IMR-90 (cell line): ENCODE measurements at regions not wholly inside any gene's neighbourhood (a gene's known extent, or its start where the extent isn't known, plus 50 kb on each side); places are given as distances from the start of the nearest gene placed in this dataset.

Source experiments
- ATAC-seq: fragments of 200-7000 bp; cut with Tn5 transposase; 2 replicates; pipeline ENCODE4 v1.9.1; 2020; ENCODE audit warnings: low read depth, mild to moderate bottlenecking, moderate library complexity
- BruUV-seq: library from RNA; stranded (reverse); fragments of 400-500 nt; replicated peaks from 2 replicates; lab custom pipeline; 2021; lab: Mats Ljungman, UMichigan
- CTCF ChIA-PET: fragments of 300-600 bp; formaldehyde crosslinking; extraction: SDS; loops from one replicate; lab custom pipeline; 2021; ENCODE audit warnings: antibody characterized with exemption; lab: Yijun Ruan, JAX
- POLR2A ChIA-PET: fragments of 300-600 bp; sonication (Branson Sonifier 250); formaldehyde crosslinking; loops from one replicate; lab custom pipeline; 2022; ENCODE audit warnings: antibody characterized with exemption; ENCODE audit not compliant: unreplicated experiment; lab: Charles Lee
- DNase-seq: peaks from one replicate; pipeline ENCODE4 v3.0.0; 2013
- H2AFZ ChIP-seq: replicated peaks from 2 replicates; pipeline ENCODE3; 2013; ENCODE audit warnings: low read length, mild to moderate bottlenecking; ENCODE audit not compliant: poor library complexity
- H2AK5ac ChIP-seq: 2 replicates; pipeline ENCODE4 v1.6.1; 2013; ENCODE audit warnings: low read depth, low read length, inconsistent platforms
- H2AK9ac ChIP-seq: replicated peaks from 2 replicates; pipeline ENCODE3; 2013; ENCODE audit warnings: mild to moderate bottlenecking, low read depth, low read length, moderate library complexity; ENCODE audit not compliant: poor library complexity
- H2BK120ac ChIP-seq: 2 replicates; pipeline ENCODE4 v1.6.1; 2013; ENCODE audit warnings: low read depth, low read length, inconsistent platforms
- H2BK15ac ChIP-seq: 3 replicates; pipeline ENCODE4 v1.6.1; 2013; ENCODE audit warnings: low read depth, low read length, inconsistent platforms
- H2BK20ac ChIP-seq: 2 replicates; pipeline ENCODE4 v1.6.1; 2013; ENCODE audit warnings: low read depth, mild to moderate bottlenecking, inconsistent platforms, low read length, moderate library complexity
- H2BK5ac ChIP-seq: 2 replicates; pipeline ENCODE4 v1.6.1; 2013; ENCODE audit warnings: mild to moderate bottlenecking, low read depth, low read length, inconsistent platforms; ENCODE audit not compliant: poor library complexity, severe bottlenecking
- H3K14ac ChIP-seq: replicated peaks from 2 replicates; pipeline ENCODE4 v1.6.1; 2013; ENCODE audit warnings: low read depth, low read length, inconsistent platforms
- H3K18ac ChIP-seq: 2 replicates; pipeline ENCODE4 v1.6.1; 2013; ENCODE audit warnings: low read depth, low read length, control low read depth
- H3K23ac ChIP-seq: 2 replicates; pipeline ENCODE4 v1.6.1; 2013; ENCODE audit warnings: low read depth, low read length, inconsistent platforms
- H3K27ac ChIP-seq: 2 replicates; pipeline ENCODE4 v1.5.1; 2013; ENCODE audit warnings: mild to moderate bottlenecking, control low read depth, low read length; ENCODE audit not compliant: insufficient read depth
- H3K27me3 ChIP-seq: 2 replicates; pipeline ENCODE4 v1.6.1; 2013; ENCODE audit warnings: low read length; ENCODE audit not compliant: control insufficient read depth, insufficient read depth
- H3K36me3 ChIP-seq: 2 replicates; pipeline ENCODE4 v1.6.1; 2013; ENCODE audit warnings: low read length, mixed read lengths; ENCODE audit not compliant: control insufficient read depth, insufficient read depth
- H3K4ac ChIP-seq: 2 replicates; pipeline ENCODE4 v1.6.1; 2013; ENCODE audit warnings: low read depth, low read length, inconsistent platforms
- H3K4me1 ChIP-seq: 2 replicates; pipeline ENCODE4 v1.6.1; 2013; ENCODE audit warnings: low read length, mixed read lengths; ENCODE audit not compliant: control insufficient read depth, insufficient read depth
- H3K4me2 ChIP-seq: 2 replicates; pipeline ENCODE4 v1.6.1; 2013; ENCODE audit warnings: low read depth, mild to moderate bottlenecking, control low read depth, low read length, moderate library complexity
- H3K4me3 ChIP-seq: 2 replicates; pipeline ENCODE4 v1.5.1; 2013; ENCODE audit warnings: low read depth, mild to moderate bottlenecking, control low read depth, low read length, moderate library complexity; ENCODE audit not compliant: insufficient read depth
- H3K56ac ChIP-seq: 2 replicates; pipeline ENCODE4 v1.6.1; 2013; ENCODE audit warnings: low read length, inconsistent platforms; ENCODE audit not compliant: insufficient read depth; ENCODE audit errors: extremely low read depth
- H3K79me1 ChIP-seq, 2 experiments: 2 replicates each; pipeline ENCODE4 v1.6.1; 2013; ENCODE audit warnings: low read length in 2 of 2, inconsistent platforms in 1 of 2, low read depth in 1 of 2
- H3K9ac ChIP-seq: 2 replicates; pipeline ENCODE4 v1.6.1; 2013; ENCODE audit warnings: low read depth, low read length, control low read depth
- H3K9me1 ChIP-seq: 2 replicates; pipeline ENCODE4 v1.6.1; 2013; ENCODE audit warnings: low read length, inconsistent platforms; ENCODE audit not compliant: insufficient read depth
- H3K9me3 ChIP-seq: 2 replicates; pipeline ENCODE4 v1.6.1; 2013; ENCODE audit warnings: low read length; ENCODE audit not compliant: control insufficient read depth, insufficient read depth
- H4K20me1 ChIP-seq: 2 replicates; pipeline ENCODE4 v1.6.1; 2013; ENCODE audit warnings: low read length, inconsistent platforms; ENCODE audit not compliant: insufficient read depth
- H4K5ac ChIP-seq: 2 replicates; pipeline ENCODE4 v1.6.1; 2013; ENCODE audit warnings: mild to moderate bottlenecking, low read depth, low read length, control low read depth
- H4K8ac ChIP-seq, 2 experiments: 2 replicates each; pipeline ENCODE4 v1.6.1; 2013; ENCODE audit warnings: low read depth in 2 of 2, low read length in 2 of 2, control low read depth in 1 of 2, inconsistent platforms in 1 of 2
- H4K91ac ChIP-seq: 2 replicates; pipeline ENCODE4 v1.6.1; 2013; ENCODE audit warnings: low read depth, low read length, inconsistent platforms; ENCODE audit not compliant: insufficient read depth
- NFE2L2 ChIP-seq: fragments of 150-350 bp; IDR thresholded peaks from 2 replicates; pipeline ENCODE4 v1.6.1; 2016; ENCODE audit warnings: low read depth, mild to moderate bottlenecking, low read length
- dilution Hi-C: fragments of 300-500 bp; cut with HindIII; formaldehyde crosslinking; loops from one replicate; pipeline ENCODE4 v1.14.3; 2018; ENCODE audit warnings: low sequenced_read_pairs; ENCODE audit not compliant: unreplicated experiment
- in situ Hi-C: fragments of 300-500 bp; cut with MboI; formaldehyde crosslinking; loops from 3 replicates; pipeline ENCODE4 v1.14.3; 2019; ENCODE audit warnings: low sequenced_read_pairs, inconsistent platforms, mixed read lengths
- intact Hi-C: fragments of 100-400 bp; cut with micrococcal nuclease; formaldehyde crosslinking; loops from 2 replicates; pipeline ENCODE4 v1.10.0; 2022

GRCh38 chr5:117411701-117412100, 837.1 kb upstream of the SEMA6A start:
- BruUV-seq: no TSS peak
- no peak overlapping the region for H3K4me3 ChIP-seq
- H4K20me1 ChIP-seq: no peaks in the 10 kb centered on the region

More at GRCh38 chr5:117411701-117412100, 837.1 kb upstream of the SEMA6A start:
- Histone ChIP-seq H3K36me3 (no peaks in the 10 kb centered on the region), H3K14ac (no peak overlapping the region), H3K27me3 (no peaks in the 10 kb centered on the region), H3K9ac (no peak overlapping the region), H4K91ac (no peak overlapping the region), H3K23ac (no peak overlapping the region), H3K18ac (no peak overlapping the region), H2BK5ac (no peak overlapping the region), H2BK15ac (no peak overlapping the region), H2AK9ac (no peak overlapping the region), H4K8ac (no peak overlapping the region), H3K4me2 (no peak overlapping the region), H2BK20ac (no peak overlapping the region), H2AFZ (no peak overlapping the region), H3K9me3 (peaks cover 2% of the 10 kb centered on the region; the same call in 1 of the 2 replicates), H3K4ac (no peak overlapping the region), H3K4me1 (no peaks in the 10 kb centered on the region), H3K56ac (no peak overlapping the region), H3K79me1 (no peaks in the 10 kb centered on the region), H3K9me1 (no peaks in the 10 kb centered on the region), H2BK120ac (no peak overlapping the region), H4K5ac (no peak overlapping the region), H2AK5ac (no peak overlapping the region), H3K27ac (no peak overlapping the region)
- CTCF ChIA-PET: no interaction called here
- ATAC-seq: no peak
- dilution Hi-C loops: no loop called here
- TF ChIP-seq NFE2L2: no peak
- no peak for DNase-seq
- intact Hi-C loops: no loop called here
- POLR2A ChIA-PET: no interaction called here
- in situ Hi-C loops: no loop called here
